AG09319 (cell line): ENCODE measurements at regions not wholly inside any gene's neighbourhood (a gene's known extent, or its start where the extent isn't known, plus 50 kb on each side); places are given as distances from the start of the nearest gene placed in this dataset.

Source experiments
- DNase-seq: peaks from one replicate; pipeline ENCODE4 v3.0.0-alpha.2; 2010; ENCODE audit warnings: low read depth; ENCODE audit errors: extremely low read depth
- TF ChIP-seq, protein P1 (sequence below): IDR thresholded peaks from 2 replicates; pipeline ENCODE4 v1.5.1; 2011; ENCODE audit warnings: low read depth, mild to moderate bottlenecking, inconsistent platforms, low read length, moderate library complexity

DNA sequence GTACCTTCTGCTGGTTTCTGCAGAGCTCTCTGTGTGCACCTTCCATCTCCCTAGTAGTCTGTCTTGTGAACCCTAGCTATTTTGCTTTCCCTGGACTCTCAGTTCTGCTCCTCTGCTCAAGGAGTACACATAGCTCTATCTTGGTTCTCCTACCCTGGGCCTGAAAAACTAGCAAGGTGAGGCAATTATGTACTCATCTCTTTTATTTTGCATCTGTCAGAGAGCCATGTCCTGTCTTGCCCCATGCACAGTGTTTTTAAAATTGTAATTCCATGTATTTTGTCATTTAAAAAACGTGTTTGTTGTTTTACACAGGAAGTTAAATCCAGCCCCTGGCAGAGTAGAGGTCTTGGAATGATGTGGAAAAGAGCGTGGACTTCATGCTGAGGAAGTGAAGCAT, 684.9 kb upstream of the CPEB2 start:
- TF ChIP-seq, protein P1, sequence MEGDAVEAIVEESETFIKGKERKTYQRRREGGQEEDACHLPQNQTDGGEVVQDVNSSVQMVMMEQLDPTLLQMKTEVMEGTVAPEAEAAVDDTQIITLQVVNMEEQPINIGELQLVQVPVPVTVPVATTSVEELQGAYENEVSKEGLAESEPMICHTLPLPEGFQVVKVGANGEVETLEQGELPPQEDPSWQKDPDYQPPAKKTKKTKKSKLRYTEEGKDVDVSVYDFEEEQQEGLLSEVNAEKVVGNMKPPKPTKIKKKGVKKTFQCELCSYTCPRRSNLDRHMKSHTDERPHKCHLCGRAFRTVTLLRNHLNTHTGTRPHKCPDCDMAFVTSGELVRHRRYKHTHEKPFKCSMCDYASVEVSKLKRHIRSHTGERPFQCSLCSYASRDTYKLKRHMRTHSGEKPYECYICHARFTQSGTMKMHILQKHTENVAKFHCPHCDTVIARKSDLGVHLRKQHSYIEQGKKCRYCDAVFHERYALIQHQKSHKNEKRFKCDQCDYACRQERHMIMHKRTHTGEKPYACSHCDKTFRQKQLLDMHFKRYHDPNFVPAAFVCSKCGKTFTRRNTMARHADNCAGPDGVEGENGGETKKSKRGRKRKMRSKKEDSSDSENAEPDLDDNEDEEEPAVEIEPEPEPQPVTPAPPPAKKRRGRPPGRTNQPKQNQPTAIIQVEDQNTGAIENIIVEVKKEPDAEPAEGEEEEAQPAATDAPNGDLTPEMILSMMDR = no peak
- no peak for DNase-seq

DNA sequence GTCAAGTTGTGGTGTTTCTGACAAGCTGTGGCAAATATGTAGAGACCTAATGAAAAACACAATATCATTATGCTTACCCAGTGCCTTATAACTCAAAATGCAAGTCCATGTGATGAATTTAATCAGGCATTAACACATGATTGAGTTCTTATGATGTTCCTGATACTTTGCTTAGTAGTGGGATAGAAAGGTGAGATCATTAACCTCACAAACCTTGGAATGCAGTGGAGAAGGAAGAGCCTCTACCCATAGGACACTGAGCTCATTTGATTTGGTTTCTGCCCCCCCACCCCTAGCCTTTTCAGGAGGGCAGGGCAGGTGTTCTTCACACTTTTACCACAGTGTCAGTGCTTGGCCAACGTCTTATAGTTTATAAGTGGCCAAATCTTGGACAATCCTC, 683.6 kb upstream of the CPEB2 start:
- no peak for DNase-seq

DNA sequence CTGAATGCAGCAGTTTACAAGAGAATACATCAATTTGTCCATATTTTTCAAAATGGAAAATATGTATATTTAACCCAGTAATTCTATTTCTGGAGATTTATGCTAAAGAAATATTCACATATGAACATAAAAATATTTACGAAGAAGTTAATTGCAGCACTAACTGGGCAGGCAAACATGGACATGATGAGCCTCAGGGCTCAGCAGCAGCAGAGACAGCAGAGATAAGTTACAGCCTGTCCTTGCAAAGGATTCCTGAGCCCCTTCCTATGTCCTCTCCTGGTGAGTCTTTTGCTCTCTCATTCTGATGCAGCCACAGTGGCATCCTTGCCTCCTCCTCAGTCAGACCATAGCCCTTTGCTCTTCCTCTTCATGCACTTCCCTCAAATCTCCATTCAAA, 680.6 kb upstream of the CPEB2 start:
- TF ChIP-seq, protein P1 = no peak
- no peak for DNase-seq

More for the DNA sequence above, 683.6 kb upstream of the CPEB2 start:
- TF ChIP-seq, protein P1 = no peak

DNA sequence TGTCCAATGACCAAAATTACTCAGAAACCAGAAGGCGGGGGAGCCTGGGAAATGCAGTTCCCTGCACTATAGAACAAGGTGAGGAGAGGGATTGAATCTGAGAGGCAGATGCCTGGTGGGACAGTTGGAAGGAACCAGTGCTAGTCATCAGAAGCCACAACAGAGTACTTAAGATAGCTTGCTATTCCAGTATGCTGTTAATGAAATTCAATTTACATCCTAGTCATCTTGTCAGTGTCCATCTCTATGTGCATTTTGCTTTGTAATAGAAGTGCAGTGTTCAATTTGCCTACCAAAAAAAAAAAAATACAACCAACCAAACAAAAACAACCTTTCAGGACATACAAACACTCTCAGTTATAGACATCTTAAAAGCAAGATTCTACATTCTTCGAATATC, 679.1 kb upstream of the CPEB2 start:
- TF ChIP-seq, protein P1 = no peak

DNA sequence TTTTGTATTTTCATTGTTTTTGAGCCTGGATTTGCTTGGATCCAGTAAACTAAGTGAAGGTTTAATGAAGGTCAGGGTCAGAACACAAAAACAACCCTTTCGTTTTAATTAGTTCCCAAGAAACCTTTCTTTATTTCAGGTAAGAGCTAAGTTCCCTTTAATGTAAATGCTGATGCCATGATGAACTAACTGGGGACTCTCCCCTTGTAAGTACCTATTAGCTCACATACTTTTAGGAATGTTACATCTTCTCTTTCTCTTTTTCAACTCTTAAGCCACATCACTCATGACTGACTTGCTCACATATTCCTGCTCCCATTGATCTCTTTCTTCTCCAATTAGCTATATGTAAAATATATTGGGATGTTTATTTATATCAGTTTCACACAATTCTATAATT, 673.1 kb upstream of the CPEB2 start:
- TF ChIP-seq, protein P1 = no peak

More for the DNA sequence above, 679.1 kb upstream of the CPEB2 start:
- DNase-seq = no peak

DNA sequence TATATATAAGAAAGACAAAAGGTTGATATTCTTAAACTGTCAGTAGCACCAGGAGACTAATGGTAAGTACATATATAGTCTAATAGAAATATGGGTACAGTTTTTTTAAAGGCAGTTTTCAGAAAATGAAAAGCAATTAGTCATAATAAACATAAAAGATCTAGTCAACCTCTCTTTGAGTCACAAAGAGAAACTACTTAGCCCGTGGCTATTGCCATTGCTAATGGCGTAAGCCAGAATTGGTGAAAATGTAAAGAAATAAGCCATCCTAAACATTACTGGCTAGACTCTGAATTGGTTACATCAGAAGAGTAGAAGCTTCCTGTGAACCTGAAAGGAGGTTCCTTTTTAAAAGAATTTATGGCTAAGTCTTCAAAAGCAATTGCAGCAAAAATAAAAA, 668.7 kb upstream of the CPEB2 start:
- TF ChIP-seq, protein P1 = no peak
- no peak for DNase-seq

More for the DNA sequence above, 673.1 kb upstream of the CPEB2 start:
- DNase-seq = no peak

DNA sequence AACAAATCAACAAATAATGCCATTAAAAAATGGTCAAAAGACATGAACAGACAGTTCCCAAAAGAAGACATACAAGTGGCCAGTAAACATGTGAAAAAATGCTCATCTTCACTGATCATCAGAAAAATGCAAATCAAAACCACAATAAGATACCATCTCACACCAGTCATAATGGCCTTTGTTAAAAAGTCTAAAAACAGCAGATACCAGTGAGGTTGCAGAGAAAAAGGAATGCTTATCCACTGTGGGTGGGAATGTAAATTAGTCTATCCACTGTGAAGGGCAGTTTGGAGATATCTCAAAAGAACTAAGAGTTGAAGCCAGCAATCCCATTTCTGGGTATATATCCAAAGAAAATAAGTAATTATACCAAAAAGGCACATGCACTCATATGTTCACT, 668.1 kb upstream of the CPEB2 start:
- TF ChIP-seq, protein P1 = no peak
- no peak for DNase-seq
